H9 (cell line): ENCODE measurements at regions not wholly inside any gene's neighbourhood (a gene's known extent, or its start where the extent isn't known, plus 50 kb on each side); places are given as distances from the start of the nearest gene placed in this dataset.

Source experiments
- DNase-seq: peaks from one replicate; pipeline ENCODE4 v3.0.0-alpha.2; 2017
- H2AFZ ChIP-seq: one replicate; pipeline ENCODE4 v1.6.1; 2013; ENCODE audit warnings: mild to moderate bottlenecking, low read length, control low read depth, moderate library complexity
- H2AK5ac ChIP-seq: 2 replicates; pipeline ENCODE4 v1.6.1; 2013; ENCODE audit warnings: low read length, control low read depth, mixed read lengths; ENCODE audit not compliant: insufficient read length
- H2BK120ac ChIP-seq: one replicate; pipeline ENCODE4 v1.6.1; 2013; ENCODE audit warnings: low read depth, mild to moderate bottlenecking, low read length, control low read depth, inconsistent platforms; ENCODE audit not compliant: poor library complexity, severe bottlenecking
- H2BK12ac ChIP-seq: 2 replicates; pipeline ENCODE4 v1.6.1; 2013; ENCODE audit warnings: low read length, control low read depth, mixed read lengths, low read depth; ENCODE audit not compliant: insufficient read length
- H2BK15ac ChIP-seq: 2 replicates; pipeline ENCODE4 v1.6.1; 2013; ENCODE audit warnings: low read depth, low read length, control low read depth
- H2BK20ac ChIP-seq: one replicate; pipeline ENCODE4 v1.6.1; 2013; ENCODE audit warnings: low read depth, mild to moderate bottlenecking, low read length, control low read depth, inconsistent platforms; ENCODE audit not compliant: poor library complexity, severe bottlenecking
- H2BK5ac ChIP-seq: 2 replicates; pipeline ENCODE4 v1.6.1; 2013; ENCODE audit warnings: low read length, control low read depth, mixed read lengths; ENCODE audit not compliant: insufficient read length
- H3K14ac ChIP-seq: 2 replicates; pipeline ENCODE4 v1.6.1; 2013; ENCODE audit warnings: low read length, control low read depth; ENCODE audit not compliant: insufficient read depth
- H3K18ac ChIP-seq: 2 replicates; pipeline ENCODE4 v1.6.1; 2013; ENCODE audit warnings: low read depth, mild to moderate bottlenecking, mixed read lengths, low read length, control low read depth; ENCODE audit not compliant: insufficient read length
- H3K23ac ChIP-seq: 2 replicates; pipeline ENCODE4 v1.6.1; 2013; ENCODE audit warnings: low read length, control low read depth, mixed read lengths, low read depth; ENCODE audit not compliant: insufficient read length
- H3K23me2 ChIP-seq: 2 replicates; pipeline ENCODE4 v1.6.1; 2013; ENCODE audit warnings: low read depth, mild to moderate bottlenecking, mixed read lengths, low read length, control low read depth; ENCODE audit not compliant: insufficient read length, poor library complexity, severe bottlenecking
- H3K27ac ChIP-seq: 2 replicates; pipeline ENCODE4 v1.5.1; 2013; ENCODE audit warnings: low read length, control low read depth, mixed read lengths, low read depth; ENCODE audit not compliant: insufficient read length
- H3K27me3 ChIP-seq: 2 replicates; pipeline ENCODE4 v1.6.1; 2013; ENCODE audit warnings: low read length, control low read depth, inconsistent platforms; ENCODE audit not compliant: insufficient read depth
- H3K4ac ChIP-seq: 2 replicates; pipeline ENCODE4 v1.6.1; 2013; ENCODE audit warnings: low read depth, mild to moderate bottlenecking, control low read depth, inconsistent platforms, low read length, moderate library complexity
- H3K4me1 ChIP-seq: 2 replicates; pipeline ENCODE4 v1.6.1; 2013; ENCODE audit warnings: low read length, control low read depth, inconsistent platforms; ENCODE audit not compliant: insufficient read depth
- H3K4me2 ChIP-seq: 2 replicates; pipeline ENCODE4 v1.6.1; 2013; ENCODE audit warnings: low read length, control low read depth, mixed read lengths; ENCODE audit not compliant: insufficient read length, insufficient read depth
- H3K56ac ChIP-seq: 2 replicates; pipeline ENCODE4 v1.6.1; 2013; ENCODE audit warnings: low read depth, mild to moderate bottlenecking, mixed read lengths, low read length, control low read depth; ENCODE audit not compliant: insufficient read length
- H3K79me1 ChIP-seq: 2 replicates; pipeline ENCODE4 v1.6.1; 2013; ENCODE audit warnings: low read depth, mild to moderate bottlenecking, moderate library complexity, low read length, control low read depth, inconsistent platforms; ENCODE audit not compliant: insufficient read depth, poor library complexity, severe bottlenecking
- H3K79me2 ChIP-seq: 2 replicates; pipeline ENCODE4 v1.6.1; 2013; ENCODE audit warnings: low read length, control low read depth, inconsistent platforms; ENCODE audit not compliant: insufficient read depth
- H3K9ac ChIP-seq: 2 replicates; pipeline ENCODE4 v1.6.1; 2013; ENCODE audit warnings: low read length, control low read depth, mixed read lengths; ENCODE audit not compliant: insufficient read length; ENCODE audit errors: extremely low read depth
- H3K9me3 ChIP-seq: one replicate; pipeline ENCODE4 v1.6.1; 2013; ENCODE audit warnings: low read depth, low read length, inconsistent platforms; ENCODE audit not compliant: control insufficient read depth
- H3T11ph ChIP-seq: one replicate; pipeline ENCODE4 v1.6.1; 2013; ENCODE audit warnings: mild to moderate bottlenecking, low read length, control low read depth, inconsistent platforms
- H4K20me1 ChIP-seq: one replicate; pipeline ENCODE4 v1.6.1; 2013; ENCODE audit not compliant: control insufficient read depth, insufficient read length, insufficient read depth
- H4K5ac ChIP-seq: 2 replicates; pipeline ENCODE4 v1.6.1; 2013; ENCODE audit warnings: low read depth, mild to moderate bottlenecking, mixed read lengths, low read length, control low read depth; ENCODE audit not compliant: insufficient read length
- H4K8ac ChIP-seq: replicated peaks from 2 replicates; pipeline ENCODE4 v1.6.1; 2013; ENCODE audit warnings: low read length, control low read depth, mixed read lengths, low read depth; ENCODE audit not compliant: insufficient read length
- H4K91ac ChIP-seq: 2 replicates; pipeline ENCODE4 v1.6.1; 2013; ENCODE audit warnings: low read depth, mild to moderate bottlenecking, moderate library complexity, mixed read lengths, low read length, control low read depth; ENCODE audit not compliant: insufficient read length
- H3K27ac Mint-ChIP-seq, 3 experiments: 2 replicates in 2 of 3; 3 replicates in 1 of 3; pipeline ENCODE4 v1.8.0; 2020 to 2021; ENCODE audit warnings: mixed read lengths in 3 of 3, mild to moderate bottlenecking in 1 of 3, moderate library complexity in 1 of 3
- H3K27me3 Mint-ChIP-seq: 2 replicates; pipeline ENCODE4 v1.8.0; 2021; ENCODE audit warnings: low read depth, mild to moderate bottlenecking, moderate library complexity, mixed read lengths
- H3K36me3 Mint-ChIP-seq, 3 experiments: 2 replicates in 2 of 3; 3 replicates in 1 of 3; pipeline ENCODE4 v1.8.0; 2020 to 2021; ENCODE audit warnings: low read depth in 3 of 3, mixed read lengths in 3 of 3; ENCODE audit not compliant: insufficient read depth in 1 of 3
- H3K4me1 Mint-ChIP-seq, 2 experiments: 2 replicates each; pipeline ENCODE4 v1.8.0; 2020; ENCODE audit warnings: mixed read lengths in 2 of 2
- H3K4me3 Mint-ChIP-seq, 2 experiments: 2 replicates in 1 of 2; 3 replicates in 1 of 2; pipeline ENCODE4 v1.8.0; 2020 to 2021; ENCODE audit warnings: mild to moderate bottlenecking in 2 of 2, mixed read lengths in 2 of 2, moderate library complexity in 1 of 2
- H3K9me3 Mint-ChIP-seq, 2 experiments: 2 replicates in 1 of 2; 3 replicates in 1 of 2; pipeline ENCODE4 v1.8.0; 2020; ENCODE audit warnings: mild to moderate bottlenecking in 2 of 2, mixed read lengths in 2 of 2, moderate library complexity in 1 of 2
- CTCF ChIP-seq: fragments of 200-600 bp; sonication (generic); conservative IDR thresholded peaks from 3 replicates; pipeline ENCODE4 v1.8.0; 2021; ENCODE audit warnings: antibody characterized with exemption, mild to moderate bottlenecking
- WGBS: extraction: QIAGEN DNeasy Blood & Tissue Kit; methylation state at CpG from one replicate; pipeline ENCODE4 v1.1.7; 2013; ENCODE audit warnings: missing lambda C conversion rate, low lambda C conversion rate, mixed read lengths; ENCODE audit not compliant: insufficient read length; ENCODE audit errors: extremely low coverage; 5-methylcytosine and 5-hydroxymethylcytosine counted together

GRCh38 chr3:10594915-10595314 lies 89.5 kb upstream of the ATP2B2 start:
- Histone ChIP-seq H3K56ac (no peak overlapping the region), H3K18ac (no peak overlapping the region), H2BK5ac (no peak overlapping the region), H3K4ac (no peak overlapping the region), H2AK5ac (no peak overlapping the region), H3K79me2 (no peaks in the 10 kb centered on the region), H2BK15ac (no peak overlapping the region), H2BK12ac (no peak overlapping the region), H2AFZ (no peak overlapping the region), H3K4me2 (no peak overlapping the region), H4K5ac (no peak overlapping the region), H3K23ac (no peak overlapping the region), H2BK120ac (no peak overlapping the region), H3K4me1 (no peaks in the 10 kb centered on the region), H4K91ac (no peak overlapping the region), H3K9me3 (no peaks in the 10 kb centered on the region), H3K14ac (no peak overlapping the region), H3T11ph (no peak overlapping the region), H3K9ac (no peak overlapping the region), H4K8ac (no peak overlapping the region), H4K20me1 (no peaks in the 10 kb centered on the region), H3K27ac (no peak overlapping the region), H2BK20ac (no peak overlapping the region), H3K27me3 (no peaks in the 10 kb centered on the region), H3K79me1 (no peaks in the 10 kb centered on the region), H3K23me2 (no peaks in the 10 kb centered on the region)
- H3K9me3 Mint-ChIP-seq: no peaks in the 10 kb centered on the region
- WGBS: no CpG with 5 or more reads among the region's 8 CpGs
- no peak for TF ChIP-seq CTCF
- peak; percentile 90 for DNase-seq
- H3K36me3 Mint-ChIP-seq: no peaks in the 10 kb centered on the region
- no peak overlapping the region for H3K27ac Mint-ChIP-seq
- H3K4me1 Mint-ChIP-seq: peaks cover 4% of the 10 kb centered on the region in 2 experiments; a peak in 3 of 4 replicates
- no peak overlapping the region for H3K4me3 Mint-ChIP-seq
- peaks cover 20% of the 10 kb centered on the region for H3K27me3 Mint-ChIP-seq
